GM19467 (cell line): ENCODE measurements at regions not wholly inside any gene's neighbourhood (a gene's known extent, or its start where the extent isn't known, plus 50 kb on each side); places are given as distances from the start of the nearest gene placed in this dataset.
A peak's percentile ranks its signal among the peaks of the same experiment; 100 is the strongest.

Experiments
- ATAC-seq: cut with Tn5 transposase; IDR thresholded peaks from one replicate; pipeline ENCODE4 v1.9.1; 2021; ENCODE audit warnings: mild to moderate bottlenecking, moderate library complexity; ENCODE audit not compliant: unreplicated experiment

DNA sequence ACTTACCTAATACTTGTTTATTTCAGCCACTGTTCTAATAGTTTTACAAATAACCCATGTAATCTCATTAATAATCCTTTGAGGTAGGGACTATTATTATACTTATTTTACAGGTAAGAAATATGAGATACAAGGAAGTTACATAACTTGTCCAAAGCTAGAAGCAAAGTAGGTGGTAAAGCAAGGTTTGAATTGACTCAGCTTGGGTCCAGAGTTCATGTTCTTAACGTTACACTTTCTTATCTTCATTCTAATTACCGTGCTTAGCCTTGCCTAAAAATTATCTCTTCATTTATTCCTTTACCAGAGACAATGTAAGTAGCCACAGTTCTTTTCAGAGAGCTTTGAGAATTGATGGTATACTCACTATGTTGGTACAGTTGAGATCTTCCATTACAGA lies 743.6 kb downstream of the KCNJ3 start:
- ATAC-seq, result no peak

DNA sequence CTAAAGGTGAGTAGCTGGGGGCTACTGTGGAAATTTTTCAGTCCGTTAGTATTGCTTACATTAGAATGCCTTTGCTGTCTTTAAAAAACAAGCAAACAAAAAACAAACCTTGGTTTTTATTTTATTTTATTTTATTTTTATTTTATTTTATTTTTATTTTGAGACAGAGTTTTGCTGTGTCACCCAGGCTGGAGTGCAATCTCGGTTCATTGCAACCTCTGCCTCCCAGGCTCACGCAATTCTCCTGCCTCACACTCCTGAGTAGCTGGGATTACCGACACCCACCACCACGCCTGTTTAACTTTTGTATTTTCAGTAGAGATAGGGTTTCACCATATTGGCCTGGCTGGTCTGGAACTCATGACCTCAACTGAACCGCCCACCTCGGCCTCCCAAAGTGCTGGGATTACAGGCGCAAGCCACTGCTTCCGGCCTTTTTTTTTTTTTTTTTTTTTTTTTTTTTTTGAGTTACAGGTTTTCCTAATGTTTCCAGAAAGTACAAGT lies 732.6 kb downstream of the KCNJ3 start:
- ATAC-seq, result no peak

DNA sequence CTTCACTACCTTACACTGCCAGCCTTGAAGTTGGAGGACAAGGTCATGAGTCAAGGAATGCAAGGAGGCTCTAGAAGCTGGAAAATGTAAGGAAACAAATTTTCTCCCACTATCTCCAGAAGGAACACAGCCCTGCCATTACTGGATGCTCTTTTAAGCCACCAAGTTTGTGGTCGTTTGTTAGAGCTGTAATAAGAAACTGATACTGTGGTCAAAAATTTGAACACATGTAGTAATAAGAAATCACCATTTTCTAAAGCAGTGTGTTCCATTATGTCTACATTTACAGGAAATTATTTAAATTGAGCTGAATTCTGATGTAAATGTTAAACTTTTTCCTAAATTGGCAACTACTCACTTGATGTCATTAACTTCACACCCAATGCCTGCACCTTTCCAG lies 729.0 kb downstream of the KCNJ3 start:
- ATAC-seq, result no peak

DNA sequence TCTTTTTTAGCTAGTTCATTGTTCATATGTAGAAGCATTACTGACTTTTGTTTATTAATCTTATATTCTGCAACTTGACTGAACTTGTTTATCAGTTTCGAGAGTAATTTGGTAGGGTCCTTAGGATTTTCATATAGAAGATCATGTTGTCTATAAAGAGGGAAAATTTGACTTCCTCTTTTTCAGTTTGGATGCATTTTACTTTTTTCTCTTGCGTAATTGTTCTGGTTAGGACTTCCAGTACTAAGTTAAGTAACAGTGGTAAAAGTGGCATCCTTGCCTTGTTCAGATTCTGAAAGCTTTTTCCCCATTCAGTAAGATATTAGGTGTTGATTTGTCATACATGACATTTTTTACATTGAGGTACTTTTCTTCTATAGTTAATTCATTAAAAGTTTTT lies 726.0 kb downstream of the KCNJ3 start:
- ATAC-seq, result no peak

DNA sequence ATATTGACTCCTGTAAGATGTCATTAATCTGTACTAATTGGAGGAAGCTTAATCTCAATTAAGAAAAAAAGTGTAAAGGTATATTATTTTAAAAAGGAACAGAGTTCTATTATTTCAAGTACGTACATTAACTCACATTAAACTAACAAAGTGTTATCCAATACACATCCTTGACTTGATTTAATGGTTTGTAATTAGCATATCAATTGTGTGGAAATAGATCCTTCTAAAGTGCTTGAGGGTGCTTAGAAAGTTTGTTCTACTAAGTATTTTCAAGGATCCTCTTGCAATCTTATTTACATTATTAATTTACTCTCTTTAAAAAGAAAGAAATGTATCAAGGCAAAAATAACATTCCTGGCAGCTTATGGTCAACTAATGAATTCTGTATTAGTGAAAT lies 720.3 kb downstream of the KCNJ3 start:
- ATAC-seq, result no peak

DNA sequence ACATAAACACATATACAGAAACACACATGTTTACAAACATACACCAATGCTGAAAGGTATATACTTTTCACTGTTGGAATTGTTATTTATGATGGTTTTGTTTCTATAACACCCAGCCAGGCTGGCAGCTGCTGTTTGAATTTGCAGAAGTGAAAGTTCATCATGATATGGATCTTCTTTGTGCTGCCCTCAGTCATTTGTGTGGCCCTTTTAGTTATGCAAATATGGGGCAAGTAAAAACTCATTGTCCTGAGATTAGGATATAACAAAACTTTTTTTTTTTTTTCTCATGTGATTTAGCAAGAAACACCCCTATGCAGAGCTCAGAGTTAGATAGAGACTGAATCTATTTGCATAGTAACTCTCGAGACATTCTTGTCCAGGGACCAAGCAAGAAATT lies 714.1 kb downstream of the KCNJ3 start:
- peak; percentile 82 for ATAC-seq

DNA sequence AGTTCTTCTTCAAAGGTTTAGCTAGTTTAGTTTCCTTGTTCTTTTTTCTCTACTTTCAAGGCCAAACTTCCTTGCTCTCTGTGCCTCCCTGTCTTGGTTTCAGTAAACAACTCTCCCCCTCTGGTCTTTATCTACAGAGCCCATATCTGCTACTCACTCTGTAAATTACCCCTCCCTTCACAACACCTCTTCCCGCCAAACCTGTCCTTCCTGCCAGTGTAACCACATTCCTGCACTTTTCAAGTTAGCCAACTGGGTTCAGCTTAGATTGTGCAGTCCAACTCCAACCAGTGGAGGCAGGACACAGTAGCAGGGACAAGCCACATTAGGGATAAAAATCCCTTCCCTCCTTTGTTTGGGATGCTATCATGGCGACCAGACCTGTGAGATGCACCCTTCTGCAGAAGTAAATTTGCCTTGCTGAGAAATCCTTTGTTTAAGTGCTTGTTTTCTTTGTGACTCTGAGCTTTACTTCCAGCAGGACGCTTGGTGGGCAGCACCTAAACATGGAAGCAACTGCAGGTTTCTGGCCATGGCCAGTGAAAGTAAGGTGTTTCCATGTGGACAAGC lies 706.0 kb downstream of the KCNJ3 start:
- no peak for ATAC-seq

DNA sequence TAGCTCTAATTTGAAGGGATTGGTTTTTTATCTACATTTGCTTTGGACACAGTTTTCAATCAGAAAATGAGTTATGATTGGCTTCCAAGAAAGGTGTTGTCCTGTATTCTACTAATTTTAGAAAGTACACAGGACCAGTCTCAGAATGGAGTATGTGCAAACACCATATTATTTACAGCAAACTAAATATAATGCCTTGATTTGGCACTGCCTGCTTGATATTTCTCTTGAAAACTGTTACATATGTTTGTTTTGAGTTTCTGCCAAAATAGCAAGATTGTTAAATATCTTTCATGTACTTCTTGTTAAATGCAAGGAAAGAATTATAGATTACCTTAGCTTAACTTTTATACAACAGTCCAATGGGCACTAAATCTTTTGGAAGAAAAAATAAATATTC lies 694.9 kb downstream of the KCNJ3 start:
- no peak for ATAC-seq

DNA sequence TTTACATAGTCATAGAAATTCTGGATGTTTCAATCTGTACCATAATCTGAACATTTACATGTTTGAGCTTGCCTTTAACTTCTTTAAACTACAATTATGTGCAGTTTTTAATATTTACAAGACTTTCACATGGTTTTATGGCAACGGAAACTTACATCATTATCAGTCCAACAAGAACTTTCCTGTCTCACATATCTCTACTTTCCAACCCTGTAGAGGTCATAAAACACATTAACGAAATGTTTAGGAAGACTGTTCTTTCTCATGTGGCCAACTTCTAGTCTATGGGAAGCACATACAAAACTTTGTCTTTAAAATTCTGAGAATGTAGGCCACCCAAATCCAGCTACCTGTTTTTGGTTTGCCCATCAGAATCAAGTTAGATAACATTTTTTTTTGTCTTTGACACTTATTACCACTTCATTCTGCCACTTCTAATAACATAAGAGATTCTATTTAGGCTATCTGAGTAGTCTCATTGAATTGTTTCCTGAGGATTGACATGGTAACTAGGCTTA lies 693.2 kb downstream of the KCNJ3 start:
- no peak for ATAC-seq

DNA sequence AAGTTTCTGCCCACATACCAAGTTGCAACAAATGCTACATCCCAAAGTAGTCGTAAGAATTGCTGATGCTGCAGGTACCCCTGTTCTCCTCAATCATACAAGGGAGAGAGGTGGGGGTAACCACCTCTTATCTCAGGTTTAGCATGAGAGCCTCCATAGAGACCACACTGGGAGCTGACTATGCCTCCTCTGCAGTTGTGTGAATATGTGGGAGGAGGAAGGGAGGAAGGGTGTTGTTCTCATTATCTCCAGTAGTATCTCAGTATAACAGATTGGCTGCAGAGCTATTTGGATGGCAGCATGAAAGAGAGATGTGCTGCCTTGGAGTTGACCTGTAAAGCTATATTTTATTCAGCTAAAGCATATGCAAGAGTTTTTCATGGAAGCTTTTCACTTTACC lies 690.7 kb downstream of the KCNJ3 start:
- ATAC-seq, result no peak

DNA sequence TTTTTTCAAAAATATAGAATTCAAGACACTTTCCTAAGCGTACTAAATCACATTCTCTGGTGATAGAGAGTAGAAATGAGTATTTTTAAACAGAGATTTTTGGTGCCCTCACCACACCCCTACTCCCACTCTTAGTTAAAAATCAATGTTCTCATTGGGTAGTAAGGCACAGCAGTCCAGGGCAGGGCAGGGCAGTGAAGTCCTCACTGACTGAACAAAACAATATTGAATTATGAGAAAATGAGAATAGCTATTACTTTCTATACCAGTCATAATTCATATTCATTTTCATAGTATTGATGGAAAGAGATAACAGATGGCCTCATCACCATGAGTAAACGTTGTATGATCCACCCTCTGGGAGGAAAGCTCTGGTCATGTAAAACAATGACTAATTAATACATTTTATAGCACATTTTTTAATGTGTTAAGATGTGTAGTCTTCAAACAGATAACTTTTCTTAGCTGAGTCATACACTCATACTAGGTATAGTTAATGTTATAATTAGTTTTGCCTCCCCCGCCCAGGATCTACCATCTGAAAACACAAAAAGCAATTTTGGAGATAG lies 686.1 kb downstream of the KCNJ3 start:
- no peak for ATAC-seq

DNA sequence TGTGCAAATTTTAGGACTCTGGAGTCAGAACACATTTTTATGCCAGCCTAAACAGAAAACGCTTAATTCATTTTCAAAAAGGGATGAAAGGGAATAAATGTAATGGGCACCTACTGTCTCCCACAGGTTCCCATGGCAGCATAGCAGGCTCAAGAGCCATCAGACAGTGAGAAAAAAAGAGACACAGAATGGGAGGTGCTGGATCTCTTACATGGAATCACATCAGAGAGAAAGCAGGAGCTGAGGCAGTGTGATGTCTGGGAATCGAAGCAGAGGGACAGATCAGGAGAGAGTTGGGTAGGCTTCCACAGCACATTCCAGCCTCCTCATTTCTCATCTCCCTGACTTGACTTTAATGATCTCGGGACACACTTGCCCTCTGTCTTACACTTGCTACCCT lies 684.3 kb downstream of the KCNJ3 start:
- no peak for ATAC-seq

DNA sequence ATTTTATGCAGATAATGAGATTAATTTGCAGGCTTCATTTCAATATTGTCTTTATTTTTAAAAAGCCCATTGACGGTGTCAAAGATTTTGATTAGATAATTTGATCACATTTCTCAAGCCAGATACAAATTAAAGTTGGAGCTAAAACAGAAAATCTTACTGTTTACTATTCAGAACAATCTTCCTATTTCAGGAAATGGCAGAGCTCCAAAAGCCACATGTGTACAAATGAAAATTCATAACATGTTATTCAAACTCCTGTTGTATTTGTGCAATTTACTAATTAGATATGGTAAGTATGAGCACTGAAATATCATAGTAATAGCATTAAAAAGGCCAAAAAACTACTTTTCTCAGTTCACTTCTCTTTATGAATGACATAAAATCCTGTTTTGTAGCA lies 682.9 kb downstream of the KCNJ3 start:
- no peak for ATAC-seq

DNA sequence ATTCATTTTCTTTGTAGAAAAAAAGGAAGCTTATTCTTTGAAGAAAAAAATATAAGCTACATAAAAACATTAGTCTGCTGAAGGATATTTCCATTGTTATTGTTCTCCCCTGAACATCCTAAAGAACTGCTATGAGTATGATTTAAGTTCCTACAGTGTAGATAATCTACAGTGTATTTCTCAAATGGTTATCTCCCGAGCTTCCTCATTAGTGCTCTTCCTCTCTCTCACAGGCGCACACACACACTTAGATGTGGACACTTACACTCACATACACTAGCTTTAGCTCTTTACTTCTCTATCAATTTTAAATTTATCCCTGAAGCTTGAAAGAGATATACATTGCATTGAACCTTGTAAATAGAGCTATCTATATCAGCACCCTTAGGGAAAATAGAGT lies 681.0 kb downstream of the KCNJ3 start:
- no peak for ATAC-seq

DNA sequence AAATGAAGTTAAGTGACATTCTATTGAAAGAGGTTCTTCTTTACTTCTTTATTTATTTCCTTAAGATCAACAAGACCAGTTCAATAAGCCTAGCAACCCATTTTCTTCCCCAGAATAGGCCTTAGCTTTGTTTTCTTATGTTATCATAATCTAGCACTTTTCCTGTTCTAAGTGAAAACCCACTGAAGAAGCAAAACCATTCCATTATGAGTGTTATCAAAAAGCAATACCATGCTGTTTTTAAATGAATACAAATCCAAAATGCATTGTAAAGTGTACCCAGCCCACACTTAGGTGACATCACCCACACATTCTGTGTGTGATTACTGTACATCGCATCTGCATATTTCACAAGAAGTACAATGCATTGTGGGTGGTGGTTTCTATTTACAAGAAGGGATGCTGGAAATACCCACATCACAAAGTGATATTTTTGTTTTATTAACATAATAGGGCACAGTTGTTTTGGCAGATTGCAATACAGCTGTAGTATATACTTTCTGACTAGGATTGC lies 679.5 kb downstream of the KCNJ3 start:
- no peak for ATAC-seq

DNA sequence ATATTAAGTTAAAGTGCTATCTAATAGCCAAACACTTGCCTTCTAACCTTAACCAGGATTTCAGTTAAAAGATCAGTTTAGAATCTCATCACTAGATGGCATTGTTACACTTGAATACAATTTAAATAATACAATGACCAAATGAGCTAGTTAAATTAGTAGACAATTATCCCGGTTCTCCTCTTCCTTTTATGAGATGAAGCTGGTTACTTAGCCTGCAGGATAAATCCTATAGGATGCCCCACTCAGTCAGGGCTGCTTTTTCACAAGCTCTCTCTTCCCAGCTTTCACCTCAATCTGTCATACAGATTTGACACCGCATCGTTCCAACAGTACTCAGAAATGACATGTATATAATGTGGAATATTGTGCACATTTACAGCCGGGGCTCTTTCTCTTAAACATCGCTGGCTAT lies 678.8 kb downstream of the KCNJ3 start:
- no peak for ATAC-seq

DNA sequence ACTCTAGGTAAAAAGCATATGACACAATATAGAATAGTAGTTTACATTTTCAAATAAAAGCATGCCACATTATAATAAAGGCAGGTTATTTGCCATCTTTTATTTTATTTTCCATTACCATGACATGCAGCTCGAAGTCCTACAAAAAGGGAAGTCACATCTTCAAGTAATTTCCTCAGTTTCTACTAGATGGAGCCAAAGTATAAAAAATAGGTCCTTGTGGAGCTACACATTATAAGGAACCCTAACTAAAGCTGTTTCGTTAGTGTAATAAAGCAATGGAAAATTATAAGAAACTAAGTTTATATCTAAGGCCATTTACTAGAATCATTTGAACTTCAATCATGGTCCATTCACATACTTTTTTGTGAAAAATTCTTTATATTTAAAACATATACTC lies 674.5 kb downstream of the KCNJ3 start:
- ATAC-seq, result no peak

DNA sequence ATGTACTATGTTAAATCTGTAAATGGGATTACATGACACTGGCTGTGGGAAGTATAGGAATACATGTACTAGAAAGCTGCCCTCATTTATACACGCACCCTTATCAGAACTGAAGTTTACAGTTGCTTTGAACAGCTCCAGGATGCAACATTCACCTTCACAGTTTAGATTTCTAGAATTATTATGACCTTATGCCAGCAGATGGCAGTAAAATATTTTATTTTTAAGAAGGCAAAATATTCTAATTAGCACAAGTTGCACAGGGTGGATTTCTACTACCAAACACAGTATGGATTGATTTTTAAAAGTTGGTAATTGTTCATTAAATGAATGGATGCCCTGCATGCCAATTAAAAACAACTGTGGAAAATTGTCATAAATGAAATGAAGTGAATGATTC lies 670.4 kb downstream of the KCNJ3 start:
- ATAC-seq, result no peak

DNA sequence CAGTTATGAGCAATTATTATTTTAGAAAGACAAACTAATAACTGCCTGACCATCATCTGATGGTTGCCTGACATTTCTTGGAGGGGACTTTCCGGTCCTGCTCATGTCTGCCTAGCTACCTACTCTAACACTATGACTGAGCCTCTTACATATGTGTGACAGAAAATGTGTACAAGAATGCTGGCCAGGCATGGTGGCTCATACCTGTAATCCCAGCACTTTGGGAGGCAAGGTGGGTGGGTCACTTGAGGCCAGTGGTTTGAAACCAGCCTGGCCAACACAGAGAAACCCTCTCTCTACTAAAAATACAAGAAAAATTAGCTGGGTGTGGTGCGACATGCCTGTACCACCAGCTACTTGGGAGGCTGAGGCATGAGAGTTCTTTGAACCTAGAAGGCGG lies 666.3 kb downstream of the KCNJ3 start:
- no peak for ATAC-seq

DNA sequence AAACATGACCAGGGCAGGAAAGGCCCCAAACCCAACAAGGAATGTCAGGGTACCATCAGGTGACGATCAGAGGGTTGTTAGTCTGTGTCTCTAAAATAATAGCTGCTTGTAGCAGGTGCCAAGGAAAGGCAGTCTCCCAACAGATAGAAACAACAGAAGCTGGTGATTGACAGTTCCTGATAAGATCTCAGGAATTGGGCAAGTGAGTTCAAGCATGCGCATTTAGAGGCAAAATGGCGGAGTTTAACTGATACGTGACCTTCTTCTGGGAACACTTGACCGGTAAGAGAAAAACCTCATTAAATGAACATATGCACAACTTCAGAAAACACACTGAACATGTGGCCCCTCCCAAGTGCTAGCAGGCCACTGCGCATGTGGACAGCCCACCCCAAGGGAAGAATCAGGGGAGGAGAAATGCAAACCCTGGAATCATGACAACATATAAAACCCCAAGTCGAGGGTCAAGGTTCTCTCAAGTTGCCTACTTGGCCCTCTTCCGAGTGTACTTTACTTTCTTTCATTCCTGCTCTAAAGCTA lies 664.9 kb downstream of the KCNJ3 start:
- no peak for ATAC-seq

DNA sequence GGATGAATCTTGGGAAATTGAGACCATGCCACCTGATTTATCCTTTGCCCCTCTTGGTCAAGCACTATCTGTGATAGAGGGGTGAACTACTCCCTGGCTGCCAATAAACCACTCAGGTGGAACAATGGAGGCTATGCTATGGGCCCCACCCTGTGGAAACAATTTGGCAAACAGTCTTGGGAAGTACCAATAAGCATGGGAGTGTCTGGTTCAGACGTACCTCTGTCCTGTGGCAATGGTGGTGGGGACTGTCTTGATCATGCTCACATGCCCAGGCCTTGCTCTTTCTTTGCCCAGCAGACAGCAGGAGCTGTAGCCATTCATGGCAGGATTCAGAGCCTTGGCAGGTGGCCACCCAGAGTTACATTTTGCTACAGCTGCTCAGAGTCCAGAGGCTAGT lies 658.7 kb downstream of the KCNJ3 start:
- no peak for ATAC-seq

DNA sequence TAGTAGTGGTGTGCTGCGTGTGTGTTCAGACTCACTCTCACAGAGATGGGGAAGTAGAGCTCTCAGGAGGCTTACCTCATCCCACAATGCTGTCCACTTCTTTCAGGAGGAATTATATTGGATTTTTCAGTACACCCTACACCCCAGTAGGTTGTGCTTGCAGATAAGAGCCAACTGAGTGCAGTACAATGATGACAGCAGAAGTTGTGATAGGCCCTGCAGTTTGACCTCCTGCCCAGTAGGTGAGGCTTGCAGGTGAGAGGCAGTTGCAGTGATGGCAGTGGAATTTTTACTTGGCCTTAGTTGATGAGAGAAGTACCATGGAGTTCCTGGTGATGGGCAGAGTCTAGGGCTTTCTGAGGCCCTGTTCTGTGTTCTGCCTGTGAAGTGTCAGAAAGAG lies 657.8 kb downstream of the KCNJ3 start:
- no peak for ATAC-seq
